ENCODE measurements at regions not wholly inside any gene's neighbourhood (a gene's known extent, or its start where the extent isn't known, plus 50 kb on each side); places are given as distances from the start of the nearest gene placed in this dataset.

DNA sequence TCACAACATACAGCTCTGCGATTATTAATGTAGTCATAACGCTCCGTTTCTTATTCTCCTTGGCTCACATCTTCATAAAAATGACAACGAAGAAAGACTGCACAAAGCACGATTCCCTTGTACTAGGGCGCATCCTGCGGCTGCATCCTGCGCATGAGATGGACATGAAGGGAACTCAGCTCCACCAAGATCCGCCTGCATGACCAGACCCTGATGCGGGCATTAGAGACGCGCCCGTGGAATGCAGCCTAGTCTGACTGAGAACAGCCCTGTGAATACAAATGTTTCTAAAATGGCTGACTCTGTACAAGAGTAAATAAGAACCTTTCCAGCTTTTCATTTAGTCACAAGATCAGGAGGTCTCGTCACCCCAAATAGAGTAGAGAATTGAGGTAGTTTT lies 422.2 kb downstream of the NOVA1 start:
- TF ChIP-seq, protein P1, sequence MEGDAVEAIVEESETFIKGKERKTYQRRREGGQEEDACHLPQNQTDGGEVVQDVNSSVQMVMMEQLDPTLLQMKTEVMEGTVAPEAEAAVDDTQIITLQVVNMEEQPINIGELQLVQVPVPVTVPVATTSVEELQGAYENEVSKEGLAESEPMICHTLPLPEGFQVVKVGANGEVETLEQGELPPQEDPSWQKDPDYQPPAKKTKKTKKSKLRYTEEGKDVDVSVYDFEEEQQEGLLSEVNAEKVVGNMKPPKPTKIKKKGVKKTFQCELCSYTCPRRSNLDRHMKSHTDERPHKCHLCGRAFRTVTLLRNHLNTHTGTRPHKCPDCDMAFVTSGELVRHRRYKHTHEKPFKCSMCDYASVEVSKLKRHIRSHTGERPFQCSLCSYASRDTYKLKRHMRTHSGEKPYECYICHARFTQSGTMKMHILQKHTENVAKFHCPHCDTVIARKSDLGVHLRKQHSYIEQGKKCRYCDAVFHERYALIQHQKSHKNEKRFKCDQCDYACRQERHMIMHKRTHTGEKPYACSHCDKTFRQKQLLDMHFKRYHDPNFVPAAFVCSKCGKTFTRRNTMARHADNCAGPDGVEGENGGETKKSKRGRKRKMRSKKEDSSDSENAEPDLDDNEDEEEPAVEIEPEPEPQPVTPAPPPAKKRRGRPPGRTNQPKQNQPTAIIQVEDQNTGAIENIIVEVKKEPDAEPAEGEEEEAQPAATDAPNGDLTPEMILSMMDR (IDR thresholded peaks at IDR 0.05), result no peak
- no peak for TF ChIP-seq EP300 (IDR thresholded peaks at IDR 0.05)
- TF ChIP-seq POLR2A (IDR thresholded peaks at IDR 0.05), result no peak

Data from ovary (tissue), 3 donors.